ENCODE measurements at regions not wholly inside any gene's neighbourhood (a gene's known extent, or its start where the extent isn't known, plus 50 kb on each side); places are given as distances from the start of the nearest gene placed in this dataset.

DNA sequence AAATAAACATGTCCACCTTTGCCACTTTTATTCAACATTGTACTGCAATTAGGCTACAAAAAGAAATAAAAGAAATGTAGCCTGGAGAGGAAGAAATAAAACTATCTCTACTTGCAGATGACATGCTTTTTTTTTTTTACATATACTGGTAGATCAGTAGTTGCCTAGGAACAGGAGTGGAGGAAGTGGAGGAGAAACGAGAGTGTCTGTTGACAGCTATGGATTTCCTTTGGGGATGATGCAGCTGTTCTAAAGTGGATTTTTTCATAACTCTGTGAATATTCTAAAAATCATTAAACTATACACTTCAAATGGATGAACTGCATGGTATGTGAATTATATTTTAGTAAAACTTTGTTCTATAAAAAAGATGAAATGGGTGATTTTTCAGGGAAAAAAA is 116.4 kb downstream of the ANAPC4 start (continued):
- TF ChIP-seq ZNF331 (CRISPR knock-in tag; IDR thresholded peaks at IDR 0.05; ENCODE audit: low read depth), result no peak
- TF ChIP-seq POLR2AphosphoS5 (IDR thresholded peaks at IDR 0.05; ENCODE audit: low read depth), result no peak
- no peak for TF ChIP-seq ZNF114 (CRISPR knock-in tag; IDR thresholded peaks at IDR 0.05)
- TF ChIP-seq EZH2phosphoT487 (IDR thresholded peaks at IDR 0.05; ENCODE audit: unreplicated experiment), result no peak

- H3K4me1 Mint-ChIP-seq, result no peaks in the 10 kb centered on the region
- Histone ChIP-seq H3K4me1 (ENCODE audit: insufficient read depth) (no peaks in the 10 kb centered on the region), H4K20me1 (replicated peaks; ENCODE audit: insufficient read depth) (no peaks in the 10 kb centered on the region), H3K27ac (ENCODE audit: low read depth) (no peak overlapping the region), H3K27me3 (ENCODE audit: insufficient read depth) (no peaks in the 10 kb centered on the region), H3K9me2 (ENCODE audit: insufficient read depth) (no peaks in the 10 kb centered on the region), H3K36me3 (ENCODE audit: insufficient read depth) (no peaks in the 10 kb centered on the region), H3K4me3 (no peak overlapping the region), H3F3A (replicated peaks; ENCODE audit: low read depth) (no peaks in the 10 kb centered on the region), H3K4me2 (no peak overlapping the region), H2AFZ (no peak overlapping the region), H3K79me2 (replicated peaks; ENCODE audit: insufficient read depth) (no peaks in the 10 kb centered on the region)
- DNase-seq (ENCODE audit: low spot score), result no peak
- peaks cover 2% of the 10 kb centered on the region for H3K27me3 Mint-ChIP-seq (ENCODE audit: insufficient read depth, low read depth, poor library complexity)
- H3K27ac Mint-ChIP-seq, result no peak overlapping the region
- H3K4me3 Mint-ChIP-seq, result no peak overlapping the region
- TF ChIP-seq, protein P1, sequence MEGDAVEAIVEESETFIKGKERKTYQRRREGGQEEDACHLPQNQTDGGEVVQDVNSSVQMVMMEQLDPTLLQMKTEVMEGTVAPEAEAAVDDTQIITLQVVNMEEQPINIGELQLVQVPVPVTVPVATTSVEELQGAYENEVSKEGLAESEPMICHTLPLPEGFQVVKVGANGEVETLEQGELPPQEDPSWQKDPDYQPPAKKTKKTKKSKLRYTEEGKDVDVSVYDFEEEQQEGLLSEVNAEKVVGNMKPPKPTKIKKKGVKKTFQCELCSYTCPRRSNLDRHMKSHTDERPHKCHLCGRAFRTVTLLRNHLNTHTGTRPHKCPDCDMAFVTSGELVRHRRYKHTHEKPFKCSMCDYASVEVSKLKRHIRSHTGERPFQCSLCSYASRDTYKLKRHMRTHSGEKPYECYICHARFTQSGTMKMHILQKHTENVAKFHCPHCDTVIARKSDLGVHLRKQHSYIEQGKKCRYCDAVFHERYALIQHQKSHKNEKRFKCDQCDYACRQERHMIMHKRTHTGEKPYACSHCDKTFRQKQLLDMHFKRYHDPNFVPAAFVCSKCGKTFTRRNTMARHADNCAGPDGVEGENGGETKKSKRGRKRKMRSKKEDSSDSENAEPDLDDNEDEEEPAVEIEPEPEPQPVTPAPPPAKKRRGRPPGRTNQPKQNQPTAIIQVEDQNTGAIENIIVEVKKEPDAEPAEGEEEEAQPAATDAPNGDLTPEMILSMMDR (conservative IDR thresholded peaks at IDR 0.05; ENCODE audit: low read depth in 2 of 2), result no peak
- H3K9me3 Mint-ChIP-seq, result no peaks in the 10 kb centered on the region
- no peak for ATAC-seq
- no peaks in the 10 kb centered on the region; the same call in 2 of the 3 replicates for H3K36me3 Mint-ChIP-seq (ENCODE audit: low read depth)
Measured at GRCh38 chr4:25494166-25494565, 117.1 kb downstream of the ANAPC4 start.

DNA sequence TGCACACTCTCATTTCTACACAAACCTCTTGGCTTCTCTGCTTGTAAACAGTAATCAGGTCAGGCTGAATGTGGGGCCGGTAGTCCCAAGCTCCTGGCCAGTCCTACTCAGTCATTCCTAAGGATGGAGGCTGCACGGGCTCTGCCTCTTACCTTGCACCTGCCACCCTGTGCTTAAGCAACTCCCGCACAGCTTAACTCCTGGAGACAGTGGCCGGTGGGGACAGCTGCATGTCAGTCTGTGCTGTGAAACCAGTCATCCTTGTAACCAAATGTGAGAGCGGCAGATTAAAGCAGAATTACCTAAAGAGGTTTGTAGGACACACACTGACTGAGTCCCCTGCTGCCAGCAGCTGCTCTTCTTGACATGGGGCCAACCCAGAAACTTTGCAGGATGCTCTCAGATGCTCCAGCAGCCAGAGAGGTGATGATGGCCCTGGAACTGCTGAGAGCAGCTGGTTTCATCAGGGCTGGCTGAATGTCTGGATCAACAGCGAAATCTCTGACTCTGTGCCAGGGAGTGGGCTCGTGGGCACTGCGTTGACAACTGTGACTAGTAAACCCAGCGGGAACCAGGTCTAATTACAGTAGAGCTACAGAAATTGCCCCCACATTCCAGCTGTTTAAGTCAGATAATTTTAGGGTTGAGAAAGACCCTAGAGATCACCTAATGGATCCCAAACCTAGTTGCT is 123.7 kb downstream of the ANAPC4 start:
- Mint-ChIP-seq H3K4me3 (no peak overlapping the region), H3K27ac (no peak overlapping the region)
- no peak for DNase-seq (ENCODE audit: low spot score)
- TF ChIP-seq ETS1 (IDR thresholded peaks at IDR 0.05) (no peak), JUNB (IDR thresholded peaks at IDR 0.05; ENCODE audit: unreplicated experiment) (no peak), STAT1 (IDR thresholded peaks at IDR 0.05; ENCODE audit: unreplicated experiment) (no peak), ZNF331 (CRISPR knock-in tag; IDR thresholded peaks at IDR 0.05; ENCODE audit: low read depth) (no peak), EZH2 (IDR thresholded peaks at IDR 0.05; ENCODE audit: low read depth, unreplicated experiment) (no peak), POLR2AphosphoS5 (IDR thresholded peaks at IDR 0.05; ENCODE audit: low read depth) (no peak)
- TF ChIP-seq, protein P1 (conservative IDR thresholded peaks at IDR 0.05; ENCODE audit: low read depth in 2 of 2), result no peak

More for the DNA sequence above, 123.7 kb downstream of the ANAPC4 start:
- H3K36me3 Mint-ChIP-seq (ENCODE audit: low read depth), result no peaks in the 10 kb centered on the region; the same call in 2 of the 3 replicates
- Histone ChIP-seq H3K4me1 (ENCODE audit: insufficient read depth) (no peaks in the 10 kb centered on the region), H3K27me3 (ENCODE audit: insufficient read depth) (no peaks in the 10 kb centered on the region), H3K79me2 (replicated peaks; ENCODE audit: insufficient read depth) (no peaks in the 10 kb centered on the region), H3F3A (replicated peaks; ENCODE audit: low read depth) (no peaks in the 10 kb centered on the region), H3K27ac (ENCODE audit: low read depth) (no peak overlapping the region), H3K9me2 (ENCODE audit: insufficient read depth) (no peaks in the 10 kb centered on the region), H3K4me3 (no peak overlapping the region), H3K36me3 (ENCODE audit: insufficient read depth) (no peaks in the 10 kb centered on the region), H2AFZ (no peak overlapping the region), H4K20me1 (replicated peaks; ENCODE audit: insufficient read depth) (no peaks in the 10 kb centered on the region), H3K4me2 (no peak overlapping the region)
- peaks cover 2% of the 10 kb centered on the region for H3K27me3 Mint-ChIP-seq (ENCODE audit: insufficient read depth, low read depth, poor library complexity)
- H3K4me1 Mint-ChIP-seq, result no peaks in the 10 kb centered on the region
- H3K9me3 Mint-ChIP-seq, result no peaks in the 10 kb centered on the region
- ATAC-seq, result no peak
